Inflammatory macrophage treated with lipopolysaccharide for 1 hour (primary cell): ENCODE measurements at regions not wholly inside any gene's neighbourhood (a gene's known extent, or its start where the extent isn't known, plus 50 kb on each side); places are given as distances from the start of the nearest gene placed in this dataset.

ENCODE experiments used
- DNase-seq, 2 donors: peaks; one replicate each; pipeline ENCODE4 v3.0.0-alpha.2; 2020 to 2022

DNA sequence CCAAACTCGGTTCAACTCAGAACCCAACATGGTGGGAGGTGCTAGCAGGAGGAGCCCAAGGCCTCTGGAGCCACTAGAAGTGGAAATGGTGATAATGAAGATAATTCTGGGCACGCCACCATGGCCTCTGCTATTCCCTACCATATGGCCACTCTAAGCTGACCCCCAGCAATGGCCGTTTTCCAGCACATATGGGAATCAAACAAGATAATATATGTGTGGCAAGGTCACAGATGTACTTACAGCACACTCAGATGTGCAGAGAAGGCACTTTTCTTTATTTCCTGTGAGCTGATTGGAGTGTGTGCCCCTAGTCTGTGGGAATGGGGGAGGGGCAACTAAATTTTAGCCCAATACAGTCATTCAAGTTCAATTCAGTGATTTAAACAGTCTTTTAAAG lies 153.4 kb upstream of the LRFN2 start:
- DNase-seq, result no peak

DNA sequence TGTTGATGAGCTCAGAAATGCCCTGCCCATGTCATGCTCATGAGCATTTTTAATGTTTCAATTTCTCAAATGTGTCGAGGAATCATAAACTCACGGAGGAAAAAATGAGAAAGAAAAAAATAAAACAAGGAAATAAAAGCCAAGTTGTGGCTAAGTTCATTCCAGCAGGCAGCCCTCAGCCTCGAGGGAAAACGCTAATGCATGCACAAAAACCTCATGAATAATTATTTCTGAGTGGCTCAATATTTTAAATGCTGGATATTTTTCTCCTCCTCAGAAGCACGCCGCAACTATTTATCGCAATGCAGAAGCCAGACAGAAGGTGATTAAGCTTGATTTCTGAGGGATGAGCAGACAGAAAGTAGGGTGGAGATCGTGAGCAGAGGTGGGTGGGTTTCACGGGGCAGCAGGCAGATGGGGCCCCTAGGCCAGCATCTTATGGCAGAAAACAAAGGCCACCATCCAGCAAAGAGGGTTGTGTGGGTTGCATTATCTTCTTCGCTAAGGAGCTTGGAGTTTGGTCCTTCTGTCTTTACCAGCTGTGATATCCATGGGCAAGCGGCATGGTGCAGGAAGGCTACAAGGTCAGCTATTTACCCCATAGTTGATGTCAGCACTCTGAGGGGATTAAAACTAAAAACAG lies 151.5 kb upstream of the LRFN2 start:
- DNase-seq, result no peak

DNA sequence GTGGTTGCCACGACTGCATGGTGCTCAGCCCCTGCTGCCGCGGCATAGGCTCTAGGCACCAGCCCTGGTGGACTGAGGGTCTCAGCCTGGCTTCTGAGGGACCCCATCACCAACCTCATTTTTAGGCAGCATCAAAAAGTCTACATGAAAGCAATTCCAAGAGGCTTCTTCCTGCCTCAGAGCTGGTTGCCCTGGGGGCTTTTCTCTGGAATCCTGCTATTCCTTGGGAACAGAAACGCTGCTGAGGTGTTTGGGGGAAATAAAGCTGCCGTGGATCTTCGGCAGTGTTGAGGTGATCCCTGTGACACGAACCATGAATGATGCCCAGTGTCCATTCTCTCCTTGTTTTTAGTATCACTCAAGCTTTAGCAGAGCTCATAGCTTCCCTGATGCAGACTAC lies 148.4 kb upstream of the LRFN2 start:
- DNase-seq, result no peak

DNA sequence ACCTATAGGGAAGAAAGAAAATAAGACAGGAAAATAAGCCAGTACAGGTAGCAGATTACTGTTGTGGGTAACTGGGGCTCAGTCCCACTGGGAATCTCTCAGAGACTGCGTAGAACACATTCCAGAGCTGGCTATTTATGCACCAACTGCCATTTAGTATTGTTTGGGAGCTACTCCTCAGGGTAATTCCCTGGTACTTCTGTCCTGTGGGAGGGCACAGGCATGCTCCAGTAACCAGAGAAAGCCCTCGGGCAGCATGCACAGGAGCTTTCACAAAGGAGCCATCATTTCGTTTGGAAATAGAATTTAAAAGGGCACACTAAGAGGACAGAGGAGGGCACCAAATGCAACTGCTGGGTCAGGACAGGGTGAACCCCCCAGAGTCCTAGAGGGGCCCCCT lies 148.0 kb upstream of the LRFN2 start:
- DNase-seq, result no peak

DNA sequence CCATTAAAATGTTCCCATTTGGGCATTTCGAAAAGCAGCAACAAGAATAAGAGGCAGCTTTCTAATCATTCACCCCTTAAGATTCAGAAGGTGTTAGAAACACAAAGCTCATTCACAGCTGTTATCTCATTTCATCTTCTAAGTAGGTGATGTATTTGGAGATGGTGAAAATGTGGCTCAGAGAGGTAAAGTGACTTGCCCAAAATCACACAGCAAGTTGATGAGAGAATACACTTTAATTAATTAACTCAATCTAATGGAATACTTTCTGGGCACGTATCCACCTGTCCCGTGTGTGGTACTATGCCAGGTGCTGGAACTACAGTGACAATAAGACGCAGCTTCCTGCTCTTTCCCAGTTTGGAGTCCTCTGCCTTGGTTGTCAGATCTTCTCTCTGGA lies 147.4 kb upstream of the LRFN2 start:
- no peak for DNase-seq

DNA sequence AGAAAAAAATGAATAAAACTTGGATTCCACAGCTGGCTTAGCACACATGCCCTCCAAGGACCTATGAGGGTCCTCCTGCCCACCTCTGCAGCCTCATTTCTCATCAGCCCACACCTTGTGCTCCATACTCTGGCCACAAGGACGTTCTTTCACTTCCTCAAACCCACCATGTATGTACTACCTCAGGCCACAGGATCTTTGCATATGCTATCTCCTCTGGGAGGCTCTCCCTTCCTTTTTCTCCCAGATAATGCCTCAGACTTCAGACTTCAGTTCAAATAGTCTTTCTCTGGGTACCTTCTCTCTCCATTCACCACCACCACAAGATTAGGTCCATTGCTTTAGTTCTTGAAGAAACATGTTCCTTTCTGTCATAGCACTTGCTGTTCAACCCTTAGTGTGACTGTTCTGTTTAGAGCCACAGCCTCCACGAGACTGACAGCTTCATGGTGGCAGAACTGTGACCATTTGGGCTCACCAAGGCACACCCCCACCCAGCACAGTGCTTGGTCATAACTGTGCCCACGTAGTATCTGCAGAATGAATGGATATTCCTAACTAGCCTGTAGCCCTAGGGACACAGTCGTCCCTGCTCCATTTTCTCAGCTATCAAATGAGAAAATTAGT lies 146.7 kb upstream of the LRFN2 start:
- DNase-seq, result no peak

DNA sequence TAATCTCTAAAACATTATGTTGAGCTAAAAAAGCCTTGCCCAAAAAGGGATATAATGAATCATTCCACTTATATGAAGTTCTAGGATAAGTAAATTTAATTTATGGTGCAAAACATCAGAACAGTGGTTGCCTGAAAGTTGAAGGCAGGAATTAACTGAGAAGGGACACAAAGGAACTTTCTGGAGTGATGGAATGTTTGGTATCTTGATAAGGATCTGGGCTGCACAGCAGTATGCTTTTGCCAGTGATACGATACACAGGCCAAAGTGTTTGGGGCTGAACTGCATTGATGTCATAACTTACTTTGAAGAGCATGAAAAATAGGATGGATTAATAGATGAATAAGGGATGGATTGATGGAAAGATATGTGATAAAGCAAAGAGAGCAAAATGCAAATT lies 146.1 kb upstream of the LRFN2 start:
- no peak for DNase-seq

DNA sequence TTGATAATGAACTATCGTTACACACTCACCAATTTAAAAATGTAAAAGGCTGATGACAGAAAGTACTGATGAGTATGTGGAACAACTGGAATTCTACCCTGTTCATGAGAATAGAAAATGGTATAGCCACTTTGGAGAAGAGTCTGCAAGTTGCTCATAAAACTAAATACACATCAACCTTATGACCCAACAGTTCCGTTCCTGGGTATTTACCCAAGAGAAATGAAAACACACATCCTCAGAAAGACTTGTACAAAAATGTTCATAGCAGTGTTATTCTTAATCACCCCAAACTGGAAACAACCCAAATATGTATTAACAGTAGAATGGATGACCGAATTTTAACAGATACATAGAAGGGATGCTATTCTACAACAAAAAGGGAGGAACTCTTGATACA lies 145.7 kb upstream of the LRFN2 start:
- DNase-seq, result no peak

DNA sequence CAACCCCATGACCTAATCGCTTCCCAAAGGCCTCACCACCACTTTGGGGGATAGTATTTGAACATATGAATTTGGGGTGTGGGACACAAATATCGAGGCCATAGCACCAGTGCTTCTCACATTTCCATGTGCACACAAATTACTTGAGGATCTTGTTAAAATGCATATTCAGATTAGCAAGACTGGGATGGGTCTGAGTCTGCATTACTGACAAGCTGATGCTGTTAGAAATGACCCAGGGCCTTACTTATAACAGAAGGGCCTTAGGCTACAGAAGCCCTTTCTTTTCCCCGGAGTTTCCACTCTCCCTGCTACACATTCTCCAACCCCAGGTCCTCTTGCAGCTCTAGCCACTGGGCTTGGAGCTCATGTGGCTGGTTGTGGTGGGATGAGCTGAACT lies 141.5 kb upstream of the LRFN2 start:
- DNase-seq, result no peak

DNA sequence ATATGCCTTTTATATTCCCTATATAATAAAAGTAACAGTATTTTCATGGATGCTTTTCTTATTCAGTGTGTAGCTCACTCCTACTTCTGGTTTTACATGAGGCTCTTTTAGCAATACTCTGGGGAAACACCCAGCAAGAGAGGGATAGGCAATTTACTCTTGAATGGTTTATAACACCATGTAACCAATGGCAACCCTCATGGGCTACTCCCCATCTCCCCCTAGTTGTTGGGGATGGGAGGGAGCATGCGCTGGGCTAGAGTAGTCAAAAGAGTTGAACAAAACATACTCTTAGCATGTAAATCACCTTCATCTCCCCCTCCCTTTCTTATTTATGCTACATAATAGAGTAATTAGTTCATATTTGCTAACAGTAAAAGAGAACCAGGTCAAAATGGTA lies 140.1 kb upstream of the LRFN2 start:
- DNase-seq, result no peak

DNA sequence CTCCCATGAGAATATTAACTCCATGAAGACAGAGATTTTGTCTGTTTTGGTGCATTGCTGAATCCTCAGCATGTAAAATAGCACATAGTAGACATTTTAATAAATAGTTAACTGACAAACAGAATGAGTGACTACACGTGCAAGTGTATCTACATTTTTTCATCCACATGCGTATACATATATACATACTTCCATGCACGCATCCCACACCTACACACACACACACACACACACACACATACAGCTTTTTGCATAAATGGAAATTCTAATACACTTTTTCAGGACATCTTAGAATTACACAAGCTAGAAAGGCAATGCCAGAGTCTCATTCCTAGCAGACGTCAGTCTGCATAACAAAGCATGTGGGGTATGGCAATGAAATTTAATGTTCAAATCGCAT lies 139.7 kb upstream of the LRFN2 start:
- no peak for DNase-seq

DNA sequence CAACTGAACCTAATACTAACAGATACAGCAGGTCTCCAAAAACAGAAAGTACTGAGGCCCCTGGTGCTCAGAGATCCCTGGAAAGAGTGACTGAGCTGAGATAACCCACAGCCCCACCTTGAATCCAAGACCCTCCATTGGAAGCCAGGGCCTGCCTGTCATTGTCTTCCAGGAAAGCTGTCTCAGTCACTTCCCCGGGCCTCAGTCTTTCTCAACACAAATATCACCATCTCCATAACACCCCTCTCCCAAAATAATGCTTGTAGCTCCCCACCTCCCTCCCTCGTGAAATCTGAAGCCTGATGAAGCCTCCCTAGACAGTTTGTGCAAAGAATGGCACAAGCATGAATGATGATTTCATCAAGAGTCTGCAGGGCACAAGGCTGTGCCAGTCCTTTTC lies 138.2 kb upstream of the LRFN2 start:
- DNase-seq, result no peak

DNA sequence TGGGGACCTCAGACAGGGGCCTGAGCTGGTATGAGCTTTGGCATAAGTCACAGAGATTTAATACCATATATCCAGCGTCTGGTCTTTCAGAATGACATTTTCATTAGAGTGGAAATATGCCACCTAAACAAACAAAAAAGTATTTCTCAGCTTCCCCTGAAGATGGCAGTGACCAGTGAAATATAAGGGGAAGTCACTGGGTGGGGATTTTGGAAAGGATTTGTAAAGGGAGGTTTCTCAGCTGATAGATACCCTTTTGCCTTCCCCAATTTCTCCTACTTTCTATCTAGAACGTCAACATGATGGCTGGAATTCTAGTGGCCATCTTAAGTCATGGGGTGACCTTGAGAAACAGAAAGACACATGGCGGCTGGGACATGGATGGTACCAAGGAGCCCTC lies 137.7 kb upstream of the LRFN2 start:
- peak; percentile 38 to 48 for DNase-seq

DNA sequence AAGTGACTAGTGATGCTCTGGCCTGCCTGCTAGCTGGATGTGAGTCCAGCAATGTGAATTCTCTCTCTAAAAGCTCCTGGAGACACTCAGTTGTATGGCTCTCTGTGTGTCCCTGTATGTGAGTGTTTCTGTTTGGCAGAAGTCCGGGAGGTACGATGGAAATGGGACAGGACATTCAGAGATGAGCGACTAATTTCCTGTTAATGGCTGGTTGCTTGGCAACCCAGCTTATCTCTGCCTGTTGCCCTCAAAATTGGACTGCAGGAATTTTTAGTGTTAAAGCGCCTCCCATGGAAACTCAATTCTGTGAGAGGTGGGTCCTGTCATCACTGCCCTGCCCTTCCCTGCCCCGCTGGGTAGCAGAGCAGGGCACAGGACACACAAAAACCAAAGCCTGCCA lies 136.8 kb upstream of the LRFN2 start:
- DNase-seq, result no peak

DNA sequence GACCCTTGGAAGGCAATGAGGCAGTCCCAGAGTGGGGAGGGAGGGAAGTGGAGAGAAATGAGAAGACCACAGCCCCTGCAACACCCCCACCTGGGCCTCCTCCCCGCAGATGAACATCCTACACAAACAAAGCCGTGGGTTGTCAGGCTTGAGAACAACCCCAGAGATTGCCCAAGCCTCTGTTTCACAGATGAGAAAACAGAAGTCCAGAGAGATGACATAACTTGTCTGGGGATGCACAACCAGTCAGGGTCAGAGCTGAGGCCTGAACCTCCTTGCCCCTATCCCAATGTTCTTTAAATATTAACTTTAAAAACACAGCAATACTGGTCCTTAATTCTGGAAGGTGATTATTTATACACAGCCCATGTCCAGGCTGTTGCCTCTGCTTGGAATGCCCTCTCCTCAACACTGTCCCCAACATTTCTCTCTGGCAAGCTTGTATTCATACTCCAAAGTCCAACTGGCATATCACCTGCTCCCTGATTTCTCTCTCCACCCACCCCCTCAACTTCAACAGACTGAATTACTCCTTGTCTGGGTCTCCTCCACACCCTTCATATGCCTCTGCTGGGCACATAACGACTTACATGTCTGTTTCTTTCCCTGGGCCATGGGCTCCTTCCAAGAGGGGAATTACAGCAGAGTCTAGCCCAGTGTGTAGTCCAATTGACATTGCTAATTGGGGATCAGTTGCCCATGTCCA lies 135.5 kb upstream of the LRFN2 start:
- peak; percentile 55 to 62 for DNase-seq

DNA sequence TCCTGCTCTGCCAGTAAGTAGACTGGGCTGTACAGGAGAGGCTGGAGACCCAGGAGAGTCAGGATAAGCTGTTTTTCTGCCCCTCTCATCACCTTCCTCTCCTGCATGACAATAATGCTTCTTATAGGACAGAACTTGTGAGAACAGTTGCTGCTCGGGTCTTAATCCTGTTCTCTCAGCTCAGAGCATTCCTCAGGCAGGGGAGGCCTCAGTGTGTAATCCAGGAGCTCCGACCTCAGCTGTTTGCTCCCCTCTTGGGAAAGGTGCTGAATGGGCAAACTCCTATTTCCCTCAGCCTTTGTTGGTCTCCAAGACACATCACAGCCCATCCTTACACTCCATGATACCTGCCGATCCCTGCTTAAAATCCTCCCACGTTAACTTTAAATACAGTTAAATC lies 134.9 kb upstream of the LRFN2 start:
- no peak for DNase-seq

DNA sequence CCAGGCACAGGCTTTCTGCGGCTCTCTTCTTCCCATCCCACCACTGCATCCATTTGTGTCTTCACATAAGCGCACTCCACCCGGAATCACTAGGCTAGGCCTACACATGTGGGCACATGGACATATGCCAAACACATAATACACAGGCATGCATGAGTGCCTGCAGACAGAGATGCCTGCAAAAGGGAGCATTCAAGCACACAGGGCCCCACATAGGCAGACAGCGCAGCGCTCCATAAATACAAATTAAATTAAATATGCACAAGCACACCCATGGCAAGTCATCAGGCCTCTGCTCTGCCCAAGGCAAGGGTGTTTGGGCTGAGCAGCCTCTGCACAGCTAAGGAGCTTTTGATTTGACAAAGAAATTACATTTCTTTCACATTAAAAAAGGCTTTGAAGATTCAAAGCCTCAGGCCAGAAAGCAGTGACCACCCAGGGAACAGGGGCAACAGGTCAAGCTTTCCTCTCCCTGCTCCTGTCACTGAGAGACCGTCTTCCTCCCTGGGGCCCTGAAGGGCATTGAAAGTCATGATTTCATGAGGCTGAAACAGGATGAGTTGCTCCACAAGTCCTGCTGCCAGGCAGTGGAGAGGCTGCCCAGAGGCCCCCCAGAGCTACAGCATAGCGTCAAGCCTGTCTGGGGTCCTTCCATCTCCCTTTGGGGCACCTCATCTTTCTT lies 134.2 kb upstream of the LRFN2 start:
- DNase-seq, result no peak

DNA sequence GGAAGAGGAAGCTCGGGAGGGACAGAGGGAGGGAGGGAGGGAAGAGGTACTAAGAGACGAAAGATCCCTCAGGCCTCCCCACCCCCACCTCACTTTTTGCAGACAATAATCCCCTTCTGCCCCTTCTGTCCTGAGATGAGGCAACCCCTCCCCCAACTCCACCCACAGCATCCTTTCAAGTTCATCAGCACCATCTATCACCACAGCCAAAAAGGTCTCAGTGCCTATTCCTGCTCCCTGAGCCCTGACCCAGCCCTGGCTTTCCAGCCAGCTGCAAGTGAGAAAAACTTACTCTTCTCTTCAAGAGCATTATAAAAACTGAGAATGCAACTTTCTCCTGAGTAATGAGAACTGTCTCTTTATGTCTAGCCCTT lies 133.2 kb upstream of the LRFN2 start:
- no peak for DNase-seq

DNA sequence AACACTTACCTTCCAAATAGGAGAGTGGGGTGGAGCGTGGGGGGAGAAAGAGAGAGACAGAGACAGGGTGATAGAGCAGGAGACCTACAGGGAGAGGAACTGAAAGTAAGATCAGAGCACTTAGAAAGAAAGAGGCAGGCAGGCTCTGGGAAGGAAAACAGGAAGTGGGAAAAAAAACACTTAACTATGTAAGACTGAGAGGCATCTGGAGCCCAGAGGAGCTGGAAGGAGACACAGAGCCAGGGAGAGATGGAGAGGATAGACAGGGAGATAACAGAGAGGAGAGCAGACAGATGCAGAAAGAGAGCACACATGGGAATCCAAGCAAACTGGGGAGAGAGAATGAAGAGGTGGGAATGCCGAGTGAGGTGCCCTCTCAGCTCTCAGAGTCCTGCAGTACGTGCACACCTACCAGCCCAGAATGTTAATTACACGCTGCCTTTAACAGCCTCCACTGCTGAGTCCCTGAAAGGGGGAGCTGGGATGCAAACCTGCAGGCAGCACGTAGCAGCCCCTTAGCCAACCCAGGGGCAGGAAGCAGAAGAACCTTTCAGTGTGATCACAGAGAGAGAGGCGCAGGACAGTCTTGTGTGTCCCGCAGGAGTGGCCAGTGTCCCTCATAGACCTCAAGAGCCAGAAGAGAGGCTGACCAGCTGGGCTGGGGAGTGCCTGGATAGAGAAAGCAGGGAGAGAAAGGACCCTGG lies 132.7 kb upstream of the LRFN2 start:
- DNase-seq, result peak; percentile 54 to 61

DNA sequence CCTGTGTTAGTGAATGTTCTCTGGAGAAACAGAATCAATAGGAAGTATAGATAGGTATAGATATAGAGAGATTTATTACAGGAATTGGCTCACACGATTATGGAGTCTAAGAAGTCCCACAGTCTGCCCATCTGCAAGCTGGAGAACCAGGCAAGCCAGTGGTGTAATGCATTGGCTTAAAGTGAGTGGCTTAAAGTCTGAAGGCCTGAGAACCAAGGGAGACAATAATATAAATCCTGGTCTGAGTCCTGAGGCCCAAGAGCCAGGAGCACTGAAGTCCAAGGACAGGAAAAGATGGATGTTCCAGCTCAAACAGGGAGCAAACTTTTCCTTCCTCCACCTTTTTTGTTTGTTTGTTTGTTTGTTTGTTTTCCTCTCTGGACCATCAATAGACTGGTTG lies 131.2 kb upstream of the LRFN2 start:
- no peak for DNase-seq

DNA sequence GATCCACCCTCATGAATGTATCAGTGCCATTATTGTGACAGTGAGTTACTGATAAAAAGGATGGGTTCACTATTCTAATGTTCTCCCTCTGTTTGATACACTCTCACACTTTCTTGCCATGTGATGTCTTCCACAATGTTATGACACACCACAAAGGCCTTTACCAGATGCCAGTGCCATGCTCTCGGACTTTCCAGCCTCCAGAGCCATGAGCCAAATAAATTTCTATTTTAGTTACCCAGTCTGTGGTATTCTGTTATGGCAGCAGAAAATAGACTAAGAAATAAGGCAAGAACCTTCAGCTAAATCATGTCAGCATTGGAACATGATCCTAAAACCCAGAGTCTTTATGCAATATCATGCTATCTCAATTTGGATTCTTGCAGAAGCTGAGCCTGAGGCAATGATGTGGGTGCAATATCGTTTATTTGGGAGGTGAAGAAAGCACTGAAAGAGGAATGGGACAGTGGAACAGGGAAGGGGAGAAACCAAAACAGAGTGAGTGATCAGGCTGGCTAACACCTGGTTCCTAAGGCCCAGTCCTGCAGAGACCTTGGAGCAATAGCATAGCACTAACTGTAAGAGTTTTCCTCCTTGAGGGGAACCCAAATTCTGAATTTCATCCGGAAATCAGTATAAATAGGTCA lies 130.4 kb upstream of the LRFN2 start:
- no peak for DNase-seq

DNA sequence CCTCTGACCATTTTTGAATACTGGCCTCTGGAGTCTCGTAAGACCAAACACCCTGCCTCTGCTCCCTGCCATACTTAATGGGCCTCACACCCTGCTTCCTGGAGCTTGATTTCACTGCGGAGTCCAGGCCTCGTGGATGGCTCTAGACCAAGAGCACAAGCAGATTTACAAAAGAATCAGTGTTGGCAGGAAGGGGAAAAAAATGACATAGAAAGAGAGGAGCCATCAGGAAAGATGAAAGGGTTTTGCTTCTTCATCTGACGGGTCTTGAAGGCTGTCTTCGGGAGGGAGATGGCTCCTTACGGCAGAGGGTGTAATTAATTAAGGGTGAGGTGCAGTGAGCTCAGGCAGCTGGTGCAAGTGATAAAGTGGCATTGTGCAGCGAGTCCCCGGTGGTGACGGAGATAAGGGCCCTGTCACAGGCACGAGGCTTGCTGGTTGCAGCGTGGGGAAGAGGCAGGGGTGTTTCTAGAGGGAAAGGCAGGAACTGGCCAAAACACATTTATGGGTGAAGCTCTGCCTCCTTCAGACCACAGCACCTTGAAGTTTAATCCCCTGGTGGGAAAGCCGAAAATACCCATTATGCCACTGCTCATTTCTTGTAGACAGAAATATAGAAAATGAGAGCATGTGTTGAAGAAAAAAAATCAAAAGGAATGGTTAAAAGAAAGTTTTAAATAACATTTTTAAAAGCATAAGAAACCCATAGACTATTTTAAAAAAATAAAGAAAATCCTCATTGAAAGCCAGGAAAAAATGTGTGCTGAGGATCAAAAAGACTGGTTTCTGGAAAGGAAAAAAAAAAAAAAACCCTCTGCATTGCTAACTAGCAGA lies 128.6 kb upstream of the LRFN2 start:
- DNase-seq, result peak in 1 of 2 donors; percentile 23
